Osteoblast (primary cell): ENCODE measurements at regions not wholly inside any gene's neighbourhood (a gene's known extent, or its start where the extent isn't known, plus 50 kb on each side); places are given as distances from the start of the nearest gene placed in this dataset.

Experiments used
- DNase-seq: peaks from one replicate; pipeline ENCODE4 v3.0.0; 2011; ENCODE audit warnings: low spot score, mixed read lengths; ENCODE audit not compliant: insufficient read length; ENCODE audit errors: missing footprints
- H2AFZ ChIP-seq: 2 replicates; pipeline ENCODE4 v1.6.0; 2011; ENCODE audit warnings: mild to moderate bottlenecking, low read length
- H3K27ac ChIP-seq: 2 replicates; pipeline ENCODE4 v1.5.1; 2011; ENCODE audit warnings: mild to moderate bottlenecking, low read depth, low read length, moderate library complexity
- H3K27me3 ChIP-seq: 2 replicates; pipeline ENCODE4 v1.6.0; 2012; ENCODE audit warnings: mild to moderate bottlenecking, control low read depth, inconsistent platforms, low read length, moderate library complexity; ENCODE audit not compliant: insufficient read depth
- H3K36me3 ChIP-seq: 2 replicates; pipeline ENCODE4 v1.5.1; 2011; ENCODE audit warnings: mild to moderate bottlenecking, low read length, control low read depth, moderate library complexity; ENCODE audit not compliant: insufficient read depth
- H3K4me1 ChIP-seq: 2 replicates; pipeline ENCODE4 v1.5.1; 2011; ENCODE audit warnings: mild to moderate bottlenecking, low read length, control low read depth, moderate library complexity; ENCODE audit not compliant: insufficient read depth
- H3K4me2 ChIP-seq: 2 replicates; pipeline ENCODE4 v1.6.0; 2011; ENCODE audit warnings: mild to moderate bottlenecking, low read length; ENCODE audit not compliant: insufficient read depth
- H3K4me3 ChIP-seq: fragments of 200-600 bp; sonication (generic); 3 replicates; pipeline ENCODE4 v1.5.1; 2012; ENCODE audit warnings: mild to moderate bottlenecking, low read length, inconsistent platforms; ENCODE audit not compliant: insufficient read depth
- H3K79me2 ChIP-seq: 2 replicates; pipeline ENCODE4 v1.6.0; 2012; ENCODE audit warnings: mild to moderate bottlenecking, low read length, control low read depth, inconsistent platforms; ENCODE audit not compliant: insufficient read depth
- H3K9me3 ChIP-seq: 2 replicates; pipeline ENCODE4 v1.5.1; 2011; ENCODE audit warnings: low read depth, low read length, control low read depth
- H4K20me1 ChIP-seq: 2 replicates; pipeline ENCODE4 v1.6.0; 2012; ENCODE audit warnings: mild to moderate bottlenecking, low read length, control low read depth; ENCODE audit not compliant: insufficient read depth
- CTCF ChIP-seq: IDR thresholded peaks from 2 replicates; pipeline ENCODE4 v1.5.1; 2011; ENCODE audit warnings: mild to moderate bottlenecking, low read depth, low read length, moderate library complexity; ENCODE audit errors: extremely low read depth

GRCh38 chr6:40889137-40889832 lies 149.7 kb downstream of the UNC5CL start:
- Histone ChIP-seq H3K36me3 (no peaks in the 10 kb centered on the region), H3K4me3 (no peak overlapping the region), H4K20me1 (no peaks in the 10 kb centered on the region), H3K27ac (no peak overlapping the region), H2AFZ (no peak overlapping the region), H3K27me3 (peaks cover 14% of the 10 kb centered on the region), H3K79me2 (no peaks in the 10 kb centered on the region), H3K4me1 (no peaks in the 10 kb centered on the region), H3K4me2 (no peak overlapping the region), H3K9me3 (no peaks in the 10 kb centered on the region)
- TF ChIP-seq CTCF: no peak
- no peak for DNase-seq

GRCh38 chr6:40888456-40888990 lies 150.5 kb downstream of the UNC5CL start:
- Histone ChIP-seq H4K20me1 (no peaks in the 10 kb centered on the region), H3K4me1 (no peaks in the 10 kb centered on the region), H3K79me2 (no peaks in the 10 kb centered on the region), H3K27me3 (peaks cover 16% of the 10 kb centered on the region), H3K36me3 (no peaks in the 10 kb centered on the region), H2AFZ (no peak overlapping the region), H3K9me3 (no peaks in the 10 kb centered on the region), H3K4me3 (no peak overlapping the region), H3K27ac (no peak overlapping the region), H3K4me2 (no peak overlapping the region)
- no peak for TF ChIP-seq CTCF
- DNase-seq: no peak

GRCh38 chr6:40887792-40888340 lies 151.2 kb downstream of the UNC5CL start:
- Histone ChIP-seq H2AFZ (no peak overlapping the region), H3K27ac (no peak overlapping the region), H3K79me2 (no peaks in the 10 kb centered on the region), H3K4me3 (no peak overlapping the region), H3K36me3 (no peaks in the 10 kb centered on the region), H3K27me3 (peaks cover 21% of the 10 kb centered on the region), H3K4me2 (no peak overlapping the region), H4K20me1 (no peaks in the 10 kb centered on the region), H3K9me3 (no peaks in the 10 kb centered on the region), H3K4me1 (no peaks in the 10 kb centered on the region)
- no peak for DNase-seq
- no peak for TF ChIP-seq CTCF

- no peaks in the 10 kb centered on the region for H3K79me2 ChIP-seq
- no peaks in the 10 kb centered on the region for H3K4me1 ChIP-seq
- H4K20me1 ChIP-seq: no peaks in the 10 kb centered on the region
- H3K27ac ChIP-seq: no peak overlapping the region
- H3K27me3 ChIP-seq: peaks cover 21% of the 10 kb centered on the region
- no peaks in the 10 kb centered on the region for H3K9me3 ChIP-seq
- no peak for TF ChIP-seq CTCF
- no peak overlapping the region for H3K4me3 ChIP-seq
- H3K36me3 ChIP-seq: no peaks in the 10 kb centered on the region
- H2AFZ ChIP-seq: no peak overlapping the region
- DNase-seq: no peak
- H3K4me2 ChIP-seq: no peak overlapping the region
Observed at GRCh38 chr6:40887079-40887791, 151.8 kb downstream of the UNC5CL start.
